SK-N-SH (cell line): ENCODE measurements at regions not wholly inside any gene's neighbourhood (a gene's known extent, or its start where the extent isn't known, plus 50 kb on each side); places are given as distances from the start of the nearest gene placed in this dataset.

Experiments used
- CTCF ChIA-PET: fragments of 300-600, 350-600 bp; formaldehyde crosslinking; extraction: SDS; loops from one replicate; lab custom pipeline; 2021; lab: Yijun Ruan, JAX
- POLR2A ChIA-PET: fragments of 350-600 bp; sonication (Branson Sonifier 250); formaldehyde crosslinking; extraction: SDS; loops from one replicate; lab custom pipeline; 2020; ENCODE audit warnings: antibody characterized with exemption, inconsistent platforms; lab: Yijun Ruan, JAX
- DNase-seq: peaks from one replicate; pipeline ENCODE4 v3.0.0; 2012
- H2AFZ ChIP-seq: fragments of 200-600 bp; sonication (generic); 2 replicates; pipeline ENCODE4 v1.8.1; 2016; ENCODE audit warnings: antibody characterized with exemption, mild to moderate bottlenecking, low read depth
- H3F3A ChIP-seq: fragments of 200-600 bp; sonication (generic); replicated peaks from 2 replicates; pipeline ENCODE3; 2016; ENCODE audit warnings: antibody characterized with exemption, mild to moderate bottlenecking; ENCODE audit not compliant: insufficient read depth
- H3K27ac ChIP-seq, 2 experiments: fragments of 200-500 bp in 1 of 2; fragments of 200-600 bp in 1 of 2; sonication (Bioruptor generic) in 1 of 2; sonication (generic), shearing (Covaris generic) in 1 of 2; 2 replicates each; pipeline versions ENCODE4 v1.5.1 to v1.6.1; 2014 to 2016; ENCODE audit warnings: low read depth in 2 of 2, inconsistent platforms in 1 of 2, low read length in 1 of 2, mild to moderate bottlenecking in 1 of 2, mixed read lengths in 1 of 2
- H3K27me3 ChIP-seq: fragments of 200-600 bp; sonication (generic), shearing (Covaris generic); 2 replicates; pipeline ENCODE4 v1.6.1; 2016; ENCODE audit warnings: mixed run types; ENCODE audit not compliant: insufficient read depth
- H3K36me3 ChIP-seq, 2 experiments: fragments of 200-500 bp in 1 of 2; fragments of 200-600 bp in 1 of 2; sonication (Bioruptor generic) in 1 of 2; sonication (generic) in 1 of 2; replicated peaks in 1 of 2; 2 replicates each; pipeline versions ENCODE3 to v1.5.1; 2014 to 2016; ENCODE audit warnings: low read length in 1 of 2, mild to moderate bottlenecking in 1 of 2; ENCODE audit not compliant: insufficient read depth in 2 of 2, control insufficient read depth in 1 of 2
- H3K4me1 ChIP-seq, 2 experiments: fragments of 200-500 bp in 1 of 2; fragments of 200-600 bp in 1 of 2; sonication (Bioruptor generic) in 1 of 2; sonication (generic), shearing (Covaris generic) in 1 of 2; 2 replicates each; pipeline versions ENCODE4 v1.5.1 to v1.6.1; 2014 to 2016; ENCODE audit warnings: low read depth in 1 of 2, low read length in 1 of 2, mixed run types in 1 of 2; ENCODE audit not compliant: insufficient read depth in 2 of 2, control insufficient read depth in 1 of 2
- H3K4me2 ChIP-seq: fragments of 200-600 bp; sonication (generic), shearing (Covaris generic); 2 replicates; pipeline ENCODE4 v1.6.1; 2017; ENCODE audit warnings: mixed run types
- H3K4me3 ChIP-seq, 2 experiments: fragments of 200-500 bp in 1 of 2; fragments of 200-600 bp in 1 of 2; sonication (Bioruptor generic) in 1 of 2; sonication (generic), shearing (Covaris generic) in 1 of 2; 2 replicates each; pipeline versions ENCODE4 v1.5.1 to v1.8.1; 2014 to 2016; ENCODE audit warnings: low read depth in 2 of 2, inconsistent platforms in 1 of 2, low read length in 1 of 2, mild to moderate bottlenecking in 1 of 2, mixed read lengths in 1 of 2, moderate library complexity in 1 of 2
- H3K79me2 ChIP-seq: fragments of 200-600 bp; sonication (generic); 2 replicates; pipeline ENCODE4 v1.8.1; 2017; ENCODE audit warnings: mild to moderate bottlenecking; ENCODE audit not compliant: insufficient read depth
- H3K9ac ChIP-seq: fragments of 200-600 bp; sonication (generic); 2 replicates; pipeline ENCODE4 v1.6.1; 2017; ENCODE audit warnings: mixed run types
- H3K9me2 ChIP-seq: fragments of 200-600 bp; sonication (generic); 2 replicates; pipeline ENCODE4 v1.6.1; 2017; ENCODE audit warnings: mixed run types
- H3K9me3 ChIP-seq: fragments of 200-600 bp; sonication (generic); 2 replicates; pipeline ENCODE4 v1.6.1; 2017; ENCODE audit warnings: mixed run types, mild to moderate bottlenecking, moderate library complexity
- H4K20me1 ChIP-seq: fragments of 200-600 bp; sonication (generic); 2 replicates; pipeline ENCODE4 v1.6.1; 2017; ENCODE audit warnings: mild to moderate bottlenecking, mixed run types; ENCODE audit not compliant: insufficient read depth
- EZH2phosphoT487 ChIP-seq: fragments of 200-600 bp; sonication (generic); IDR thresholded peaks from 2 replicates; pipeline ENCODE4 v1.6.1; 2017; ENCODE audit warnings: low read depth, mixed run types, mild to moderate bottlenecking, antibody characterized with exemption, moderate library complexity, borderline replicate concordance
- PBX3 ChIP-seq: IDR thresholded peaks from 2 replicates; pipeline ENCODE4; 2012
- POLR2AphosphoS5 ChIP-seq: IDR thresholded peaks from 2 replicates; pipeline ENCODE4 v1.6.1; 2012; ENCODE audit warnings: low read depth, low read length
- RAD21 ChIP-seq: IDR thresholded peaks from 2 replicates; pipeline ENCODE4 v1.6.1; 2012; ENCODE audit warnings: mild to moderate bottlenecking, low read length
- RFX5 ChIP-seq: IDR thresholded peaks from 2 replicates; pipeline ENCODE4 v1.6.1; 2012; ENCODE audit warnings: mild to moderate bottlenecking, improper control_type of control experiment, low read length
- SMC3 ChIP-seq: IDR thresholded peaks from 2 replicates; pipeline ENCODE4 v1.6.1; 2012; ENCODE audit warnings: low read depth, low read length, improper control_type of control experiment
- WGBS: methylation state at CpG from one replicate; pipeline ENCODE4 v1.1.6; 2017; ENCODE audit warnings: low lambda C conversion rate; 5-methylcytosine and 5-hydroxymethylcytosine counted together
- TF ChIP-seq, protein P1 (sequence below): IDR thresholded peaks from 2 replicates; pipeline ENCODE4 v1.6.1; 2012; ENCODE audit warnings: mild to moderate bottlenecking, low read depth, low read length, moderate library complexity
- TF ChIP-seq, protein P2 (sequence below): fragments of 200-600 bp; sonication (generic); IDR thresholded peaks from 2 replicates; pipeline ENCODE4 v1.6.1; 2017; ENCODE audit warnings: antibody characterized with exemption, mild to moderate bottlenecking, moderate library complexity

DNA sequence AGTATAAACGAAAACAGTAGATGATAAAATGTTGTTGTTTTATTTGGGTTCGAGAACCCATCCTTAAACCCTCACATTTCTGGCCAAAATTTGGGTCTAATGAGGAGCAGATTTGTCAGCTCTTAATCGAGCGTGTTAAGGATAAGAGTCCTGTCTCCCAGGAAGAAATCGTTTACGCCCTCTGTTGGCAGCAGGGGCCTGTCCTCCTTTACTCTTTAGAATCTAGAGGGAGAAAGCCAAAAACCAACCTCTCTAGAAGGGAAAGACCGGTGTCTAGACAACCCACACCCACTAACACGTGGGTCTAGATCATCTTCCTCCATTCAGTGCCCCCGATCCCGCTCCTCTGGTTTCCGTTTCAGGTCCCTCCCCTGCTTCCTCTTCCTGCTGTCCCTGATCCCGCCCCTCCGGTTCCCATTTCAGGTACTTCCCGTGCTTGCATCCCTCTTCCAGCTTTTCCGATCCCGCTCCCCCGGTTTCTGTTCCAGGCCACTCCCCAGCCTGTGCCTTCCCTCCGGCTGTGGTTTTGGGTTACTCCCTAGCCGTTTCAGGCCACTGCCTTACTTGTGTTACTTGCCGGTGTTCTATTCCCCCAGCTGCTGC lies 339.1 kb downstream of the PAPSS1 start (continued):
- TF ChIP-seq, protein P1, sequence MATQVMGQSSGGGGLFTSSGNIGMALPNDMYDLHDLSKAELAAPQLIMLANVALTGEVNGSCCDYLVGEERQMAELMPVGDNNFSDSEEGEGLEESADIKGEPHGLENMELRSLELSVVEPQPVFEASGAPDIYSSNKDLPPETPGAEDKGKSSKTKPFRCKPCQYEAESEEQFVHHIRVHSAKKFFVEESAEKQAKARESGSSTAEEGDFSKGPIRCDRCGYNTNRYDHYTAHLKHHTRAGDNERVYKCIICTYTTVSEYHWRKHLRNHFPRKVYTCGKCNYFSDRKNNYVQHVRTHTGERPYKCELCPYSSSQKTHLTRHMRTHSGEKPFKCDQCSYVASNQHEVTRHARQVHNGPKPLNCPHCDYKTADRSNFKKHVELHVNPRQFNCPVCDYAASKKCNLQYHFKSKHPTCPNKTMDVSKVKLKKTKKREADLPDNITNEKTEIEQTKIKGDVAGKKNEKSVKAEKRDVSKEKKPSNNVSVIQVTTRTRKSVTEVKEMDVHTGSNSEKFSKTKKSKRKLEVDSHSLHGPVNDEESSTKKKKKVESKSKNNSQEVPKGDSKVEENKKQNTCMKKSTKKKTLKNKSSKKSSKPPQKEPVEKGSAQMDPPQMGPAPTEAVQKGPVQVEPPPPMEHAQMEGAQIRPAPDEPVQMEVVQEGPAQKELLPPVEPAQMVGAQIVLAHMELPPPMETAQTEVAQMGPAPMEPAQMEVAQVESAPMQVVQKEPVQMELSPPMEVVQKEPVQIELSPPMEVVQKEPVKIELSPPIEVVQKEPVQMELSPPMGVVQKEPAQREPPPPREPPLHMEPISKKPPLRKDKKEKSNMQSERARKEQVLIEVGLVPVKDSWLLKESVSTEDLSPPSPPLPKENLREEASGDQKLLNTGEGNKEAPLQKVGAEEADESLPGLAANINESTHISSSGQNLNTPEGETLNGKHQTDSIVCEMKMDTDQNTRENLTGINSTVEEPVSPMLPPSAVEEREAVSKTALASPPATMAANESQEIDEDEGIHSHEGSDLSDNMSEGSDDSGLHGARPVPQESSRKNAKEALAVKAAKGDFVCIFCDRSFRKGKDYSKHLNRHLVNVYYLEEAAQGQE, result no peak
- TF ChIP-seq, protein P2, sequence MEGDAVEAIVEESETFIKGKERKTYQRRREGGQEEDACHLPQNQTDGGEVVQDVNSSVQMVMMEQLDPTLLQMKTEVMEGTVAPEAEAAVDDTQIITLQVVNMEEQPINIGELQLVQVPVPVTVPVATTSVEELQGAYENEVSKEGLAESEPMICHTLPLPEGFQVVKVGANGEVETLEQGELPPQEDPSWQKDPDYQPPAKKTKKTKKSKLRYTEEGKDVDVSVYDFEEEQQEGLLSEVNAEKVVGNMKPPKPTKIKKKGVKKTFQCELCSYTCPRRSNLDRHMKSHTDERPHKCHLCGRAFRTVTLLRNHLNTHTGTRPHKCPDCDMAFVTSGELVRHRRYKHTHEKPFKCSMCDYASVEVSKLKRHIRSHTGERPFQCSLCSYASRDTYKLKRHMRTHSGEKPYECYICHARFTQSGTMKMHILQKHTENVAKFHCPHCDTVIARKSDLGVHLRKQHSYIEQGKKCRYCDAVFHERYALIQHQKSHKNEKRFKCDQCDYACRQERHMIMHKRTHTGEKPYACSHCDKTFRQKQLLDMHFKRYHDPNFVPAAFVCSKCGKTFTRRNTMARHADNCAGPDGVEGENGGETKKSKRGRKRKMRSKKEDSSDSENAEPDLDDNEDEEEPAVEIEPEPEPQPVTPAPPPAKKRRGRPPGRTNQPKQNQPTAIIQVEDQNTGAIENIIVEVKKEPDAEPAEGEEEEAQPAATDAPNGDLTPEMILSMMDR, result no peak
- TF ChIP-seq RFX5, result no peak
- no peak for TF ChIP-seq EZH2phosphoT487
- TF ChIP-seq POLR2AphosphoS5, result no peak

DNA sequence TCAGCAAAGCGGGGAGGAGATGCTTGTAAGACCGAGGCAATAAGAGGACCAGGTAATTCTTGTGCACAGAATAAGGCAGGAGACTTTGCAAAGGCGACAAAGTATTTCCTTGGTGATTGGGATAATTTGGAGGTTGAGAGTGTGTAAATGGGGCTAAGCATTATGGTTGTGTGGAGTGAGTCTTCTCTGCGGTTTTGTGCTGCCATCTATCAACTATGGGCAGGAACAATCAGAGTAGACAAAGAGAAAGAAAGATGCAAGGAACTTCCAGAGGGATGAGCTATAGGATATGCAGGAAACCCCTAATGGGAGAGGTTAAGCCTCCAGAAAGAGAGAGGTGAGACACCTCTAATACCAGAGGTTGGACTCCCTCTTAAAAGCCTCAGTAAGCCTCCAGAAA lies 339.8 kb downstream of the PAPSS1 start:
- H3K4me1 ChIP-seq, result peaks cover 2 to 17% of the 10 kb centered on the region in 2 experiments; a peak in 3 of 4 replicates
- no peaks in the 10 kb centered on the region for H3K36me3 ChIP-seq
- no peaks in the 10 kb centered on the region for H3K9me2 ChIP-seq
- DNase-seq, result no peak
- ChIA-PET POLR2A (no interaction called here), CTCF (interaction anchor here (3.0 kb wide), 1 partner anchor 343 kb away, joined by 12 read pairs; the partner anchor contains the start of gene DKK2)
- H3F3A ChIP-seq, result no peaks in the 10 kb centered on the region
- H3K9ac ChIP-seq, result no peak overlapping the region
- no peak overlapping the region for H3K4me2 ChIP-seq
- no peaks in the 10 kb centered on the region for H4K20me1 ChIP-seq
- peak overlapping the region; percentile 84 for H2AFZ ChIP-seq
- no peaks in the 10 kb centered on the region for H3K79me2 ChIP-seq
- H3K27ac ChIP-seq, result peak overlapping the region in 1 of 2 experiments; percentile 16; a peak in 1 of 4 replicates
- WGBS, result 91% methylated on average over 4 of the region's 4 CpGs
- H3K4me3 ChIP-seq, result no peak overlapping the region
- TF ChIP-seq SMC3 (0 out of 2 replicates have a peak, but pooled peaks have one; percentile 21), PBX3 (no peak), RAD21 (peak; percentile 30; the same call in 1 of the 2 replicates)
- TF ChIP-seq, protein P1, result no peak
- H3K9me3 ChIP-seq, result no peaks in the 10 kb centered on the region
- H3K27me3 ChIP-seq, result no peaks in the 10 kb centered on the region
